HG02610 (cell line): ENCODE measurements at regions not wholly inside any gene's neighbourhood (a gene's known extent, or its start where the extent isn't known, plus 50 kb on each side); places are given as distances from the start of the nearest gene placed in this dataset.
A peak's percentile ranks its signal among the peaks of the same experiment; 100 is the strongest.
"Not testable (repeated sequence)": the region's sequence is repeated elsewhere in the genome, so short reads cannot be mapped to it uniquely, and the experiment has no call there.

ENCODE experiments used
- ATAC-seq: cut with Tn5 transposase; IDR thresholded peaks from one replicate; pipeline ENCODE4 v1.9.1; 2021; ENCODE audit warnings: mild to moderate bottlenecking, moderate library complexity; ENCODE audit not compliant: unreplicated experiment

DNA sequence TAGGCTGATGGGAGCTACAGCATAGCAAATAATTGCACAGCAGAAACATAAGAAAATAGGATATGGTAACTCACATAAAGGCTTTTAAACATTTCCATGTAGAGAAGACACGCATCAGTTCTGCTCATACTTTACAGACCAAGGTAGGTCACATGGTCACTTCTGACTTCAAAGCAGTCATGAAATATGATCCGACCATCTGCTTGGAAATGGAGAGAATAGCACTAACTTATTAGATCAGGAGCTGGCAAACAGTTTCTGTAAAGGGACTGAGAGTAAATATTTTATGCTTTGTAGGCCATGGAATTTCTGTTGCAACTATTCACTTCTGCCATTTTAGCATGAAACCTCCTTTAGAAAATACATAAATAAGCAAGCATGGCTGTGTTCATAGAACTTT is 936.6 kb upstream of the FANCL start:
- ATAC-seq, result no peak

DNA sequence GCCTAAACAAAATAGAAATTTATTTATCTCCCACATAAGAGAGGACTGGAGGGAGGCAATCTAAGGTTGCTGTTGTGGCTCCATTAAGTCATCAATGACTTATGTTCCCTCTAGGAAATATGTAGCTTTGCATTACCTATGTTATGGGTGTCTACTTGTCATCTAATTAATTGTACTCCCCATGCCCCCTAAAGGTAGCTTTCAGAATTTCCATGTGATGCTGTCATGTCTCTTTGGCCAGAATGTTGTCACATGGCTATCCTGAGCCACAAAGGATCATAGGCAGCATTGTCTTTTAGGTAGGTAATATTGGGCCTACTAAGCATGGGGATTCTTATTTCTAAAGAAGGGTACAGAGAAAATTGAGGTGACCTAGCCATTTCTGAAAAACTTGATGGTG is 935.6 kb upstream of the FANCL start:
- ATAC-seq, result peak; percentile 41

DNA sequence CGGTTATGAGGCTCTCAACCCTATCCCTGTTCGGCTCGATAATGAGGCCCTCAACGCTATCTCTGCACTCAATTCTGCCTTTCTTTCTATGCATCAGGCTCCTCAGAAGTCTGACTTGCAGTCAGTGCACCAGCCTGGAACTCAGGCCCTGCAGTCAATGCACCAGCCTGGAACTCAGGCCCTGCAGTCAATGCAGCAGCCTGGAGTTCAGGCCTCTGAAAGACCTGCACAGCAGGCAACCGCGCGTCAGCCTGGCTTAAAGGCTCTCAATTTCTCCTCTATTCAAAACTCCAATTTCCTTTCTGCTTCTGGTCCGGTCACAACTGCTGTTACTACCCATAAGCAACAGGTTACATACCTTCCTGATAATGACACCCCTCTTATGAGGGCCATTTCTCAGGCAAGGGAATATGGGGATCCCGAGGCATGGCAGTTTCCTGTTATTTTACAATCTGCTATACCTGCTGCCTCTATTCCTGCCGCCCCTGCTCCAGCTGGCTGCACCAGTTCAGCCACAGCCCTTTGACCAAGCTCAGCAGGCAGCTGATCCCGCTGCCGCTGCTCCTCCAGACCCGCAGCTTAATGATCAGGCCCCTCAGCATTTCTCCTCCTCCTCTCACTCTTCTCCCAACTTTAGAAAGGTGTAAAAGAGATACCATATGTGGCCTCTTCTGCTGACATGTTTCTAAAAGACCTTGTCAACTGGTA is 933.6 kb upstream of the FANCL start:
- ATAC-seq, result no peak

- no peak for ATAC-seq
Observed at GRCh38 chr2:59173325-59173724, 932.2 kb upstream of the FANCL start.

- ATAC-seq, result peak; percentile 64
Observed at GRCh38 chr2:59171019-59171418, 929.9 kb upstream of the FANCL start.

DNA sequence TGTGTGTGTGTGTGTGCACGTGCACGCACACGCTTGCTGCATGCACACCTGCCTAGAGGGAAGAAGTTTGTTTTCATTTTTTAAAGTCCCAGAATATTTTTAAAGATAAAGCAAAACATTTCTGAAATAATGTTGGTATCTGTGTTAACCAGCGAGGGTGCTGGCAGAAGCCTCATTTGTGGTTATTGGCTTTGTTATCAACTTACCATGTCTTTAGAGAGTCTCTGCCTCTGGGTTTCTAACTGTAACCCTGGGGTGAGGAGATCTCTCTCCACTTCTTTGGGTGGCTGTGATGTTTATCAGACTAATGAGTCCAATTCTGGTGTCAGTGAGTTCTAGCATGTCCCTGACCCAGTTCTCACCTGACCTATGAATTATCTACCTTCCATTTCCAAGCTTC is 927.6 kb upstream of the FANCL start:
- ATAC-seq, result no peak

- no peak for ATAC-seq
Observed at GRCh38 chr2:59167514-59167913, 926.4 kb upstream of the FANCL start.

- not testable (repeated sequence) for ATAC-seq
Observed at GRCh38 chr2:59157908-59158307, 916.8 kb upstream of the FANCL start.

- no peak for ATAC-seq
Observed at GRCh38 chr2:59151805-59152204, 910.7 kb upstream of the FANCL start.

DNA sequence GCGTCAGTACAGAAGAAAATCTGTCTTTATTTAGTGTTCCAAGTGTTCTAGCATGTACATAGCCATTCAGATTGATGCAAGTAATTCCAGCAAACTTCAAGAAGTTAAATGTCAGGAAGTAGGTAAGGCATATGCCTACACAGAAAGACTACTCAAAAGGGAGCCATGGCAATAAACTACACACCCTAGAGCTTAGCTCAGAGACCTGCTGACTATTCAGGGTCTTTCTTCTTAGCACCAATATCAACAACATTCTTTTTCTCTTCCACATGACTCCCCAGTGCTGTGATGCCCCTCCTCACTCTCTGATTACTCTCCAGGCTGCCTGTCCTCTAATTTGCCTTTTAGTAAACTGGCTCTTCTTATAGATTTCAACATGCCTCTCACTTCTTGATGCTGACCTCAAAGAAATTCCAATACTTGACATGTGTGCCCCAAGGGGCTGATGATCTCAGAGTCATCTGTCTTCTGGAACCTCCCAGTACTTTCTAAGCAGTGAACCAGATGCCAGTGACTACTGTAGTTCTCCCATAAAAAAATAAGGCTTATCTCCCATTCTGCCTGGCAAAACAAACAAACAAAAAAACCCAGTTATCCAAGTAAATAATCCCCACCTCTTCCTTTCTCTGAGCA is 909.2 kb upstream of the FANCL start:
- ATAC-seq, result no peak

DNA sequence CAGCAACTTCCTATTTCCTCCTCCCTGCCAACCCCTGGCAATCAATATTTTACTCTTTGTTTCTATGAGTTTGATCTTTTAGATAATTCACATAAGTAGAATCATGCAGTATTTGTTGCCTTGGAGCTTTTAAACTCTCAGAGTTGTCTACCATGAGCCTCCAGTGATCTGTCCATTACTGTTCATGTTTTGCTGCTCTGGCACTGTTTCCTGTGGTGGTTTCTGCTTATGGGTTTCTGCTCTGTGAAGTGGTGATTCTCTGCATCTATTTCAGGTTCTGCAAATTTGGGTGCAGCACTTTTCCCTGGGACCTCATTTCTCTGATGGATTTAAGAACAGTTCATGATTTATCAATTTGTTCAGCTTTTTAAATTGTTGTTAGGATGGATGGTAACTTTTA is 908.1 kb upstream of the FANCL start:
- no peak for ATAC-seq

- ATAC-seq, result no peak
Observed at GRCh38 chr2:59112258-59112657, 871.1 kb upstream of the FANCL start.

DNA sequence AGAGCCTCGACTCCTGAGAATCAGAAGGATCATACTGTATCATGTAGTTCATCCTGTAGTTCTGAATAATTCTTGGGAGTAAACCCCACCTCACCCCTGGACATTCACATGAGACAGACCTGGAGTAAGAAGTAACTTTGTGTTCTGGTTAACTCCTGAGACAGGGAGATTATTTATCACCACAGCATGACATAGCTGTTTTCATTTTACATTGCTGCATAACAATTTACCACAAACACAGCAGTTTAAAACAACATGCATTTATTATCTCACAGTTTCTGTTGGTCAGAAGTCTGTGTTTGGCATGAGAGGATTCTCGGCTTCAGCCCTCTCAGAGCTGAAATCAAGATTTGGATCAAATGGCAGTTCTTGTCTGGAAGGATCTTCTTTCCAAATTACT is 855.8 kb upstream of the FANCL start:
- no peak for ATAC-seq

DNA sequence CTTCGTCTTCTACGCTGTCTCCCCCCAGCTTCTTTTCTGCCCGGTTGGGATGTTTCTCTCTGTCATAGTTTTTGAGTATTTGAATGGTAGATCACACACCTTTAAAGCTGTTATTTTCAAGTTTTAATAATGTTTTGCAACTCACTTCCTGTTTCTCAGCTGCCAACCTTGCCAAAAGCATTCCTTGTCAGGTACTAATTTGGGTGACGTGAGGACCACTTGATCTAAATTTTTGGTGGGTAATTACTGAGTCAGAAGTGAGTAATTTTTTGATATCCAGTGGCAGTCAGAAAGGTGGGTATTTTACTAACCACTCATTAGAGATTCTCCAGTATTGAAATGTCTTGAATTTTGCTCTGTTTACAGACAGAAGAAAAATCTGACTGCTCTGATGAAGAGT is 852.4 kb upstream of the FANCL start:
- no peak for ATAC-seq

DNA sequence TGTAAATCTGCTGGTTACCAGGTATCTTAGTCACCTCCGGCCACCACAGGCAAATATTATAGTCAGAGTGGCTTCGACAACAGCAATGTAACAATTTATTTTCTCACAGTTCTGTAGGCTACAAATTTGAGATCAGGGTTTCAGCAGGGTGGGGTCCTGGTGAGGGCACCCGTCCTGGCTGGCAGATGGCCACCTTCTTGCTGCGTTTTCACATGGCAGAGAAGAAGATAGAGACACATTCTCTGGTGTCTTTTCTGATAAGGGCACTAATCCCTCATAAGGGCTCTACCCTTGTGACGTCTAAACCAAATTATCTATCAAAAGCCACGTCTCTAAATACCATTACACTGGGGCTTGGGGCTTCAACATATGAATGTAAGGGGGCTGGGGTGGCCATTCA is 843.2 kb upstream of the FANCL start:
- ATAC-seq, result no peak

DNA sequence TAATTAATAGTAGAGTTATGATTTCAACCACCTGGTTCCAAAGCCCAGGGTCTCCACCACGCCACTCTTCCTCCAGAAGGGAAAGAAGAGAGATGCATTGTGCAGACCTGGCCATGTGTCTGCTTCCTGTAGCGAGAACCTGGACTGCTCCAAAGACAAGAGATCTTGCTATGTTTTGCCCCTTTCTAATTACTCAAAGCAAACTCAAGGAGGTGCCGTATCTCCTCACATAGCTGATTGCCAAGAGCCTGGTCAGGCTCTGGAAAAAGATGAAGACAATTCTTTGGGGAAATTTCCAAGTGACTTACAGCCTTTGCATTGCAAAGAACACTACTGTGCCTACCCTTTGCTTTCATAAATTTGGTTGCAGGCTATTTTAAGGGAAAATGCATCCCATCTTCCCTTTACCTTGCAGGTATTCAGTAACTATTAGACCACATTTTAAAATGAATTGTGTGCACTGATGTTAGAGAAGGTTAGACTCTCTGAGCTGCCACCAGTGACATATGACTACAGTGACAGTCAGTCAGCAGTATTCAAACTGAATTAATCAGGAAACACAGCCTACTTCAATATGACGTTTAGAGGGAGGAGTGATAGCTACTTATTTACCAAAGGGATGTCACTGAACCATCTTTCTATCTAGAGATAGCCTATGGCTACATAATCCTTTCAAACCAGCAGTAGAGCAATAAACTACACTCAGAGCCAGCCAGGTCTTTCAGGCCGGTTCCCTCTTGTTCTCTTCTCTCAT is 842.1 kb upstream of the FANCL start:
- no peak for ATAC-seq

DNA sequence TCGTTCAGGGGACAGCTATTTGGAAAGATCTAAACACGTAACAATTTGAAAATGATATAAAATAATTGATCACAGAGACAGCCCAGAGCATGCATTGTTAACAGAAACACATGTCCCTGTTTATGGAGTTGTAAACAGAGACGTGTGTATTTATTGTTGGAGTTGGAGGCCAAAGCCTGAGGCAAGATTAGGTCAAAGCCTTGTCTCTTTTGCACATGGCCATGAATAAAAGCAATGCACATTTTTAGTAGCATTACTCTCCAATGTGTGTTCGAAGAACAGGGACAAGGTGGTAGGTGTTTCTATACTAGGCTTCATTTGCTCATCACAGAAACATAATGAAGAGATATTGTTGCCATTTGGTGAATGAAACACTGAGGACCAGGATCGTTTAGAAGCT is 841.5 kb upstream of the FANCL start:
- no peak for ATAC-seq

- no peak for ATAC-seq
Observed at GRCh38 chr2:59080451-59081181, 839.5 kb upstream of the FANCL start.

- no peak for ATAC-seq
Observed at GRCh38 chr2:59077981-59078531, 836.9 kb upstream of the FANCL start.

- ATAC-seq, result no peak
Observed at GRCh38 chr2:59077026-59077725, 836.1 kb upstream of the FANCL start.
